HepG2 (cell line): ENCODE measurements at regions not wholly inside any gene's neighbourhood (a gene's known extent, or its start where the extent isn't known, plus 50 kb on each side); places are given as distances from the start of the nearest gene placed in this dataset.
A peak's percentile ranks its signal among the peaks of the same experiment; 100 is the strongest.

Experiments used
- BORCS8-MEF2B ChIP-seq: sonication (generic); formaldehyde crosslinking; IDR thresholded peaks from 2 replicates; pipeline ENCODE4 v1.8.0; 2022; ENCODE audit warnings: mild to moderate bottlenecking, missing genetic modification reagents
- ELF1 ChIP-seq: sonication (generic); formaldehyde crosslinking; IDR thresholded peaks from 2 replicates; pipeline ENCODE4 v1.4.0; 2020; ENCODE audit warnings: missing genetic modification reagents
- GATA4 ChIP-seq: sonication (generic); IDR thresholded peaks from 2 replicates; pipeline ENCODE4 v1.6.1; 2016; ENCODE audit warnings: antibody characterized with exemption, low read depth, borderline replicate concordance
- HDAC1 ChIP-seq: sonication (generic); formaldehyde crosslinking; IDR thresholded peaks from 2 replicates; pipeline ENCODE4 v1.5.1; 2020; ENCODE audit warnings: mild to moderate bottlenecking, missing genetic modification reagents
- HNRNPUL1 ChIP-seq: fragments of 200-400 bp; formaldehyde crosslinking; IDR thresholded peaks from 2 replicates; pipeline ENCODE4 v1.6.1; 2017; ENCODE audit warnings: low read depth, mild to moderate bottlenecking, low read length, moderate library complexity
- KAT8 ChIP-seq: IDR thresholded peaks from 2 replicates; pipeline ENCODE4 v1.6.1; 2016; ENCODE audit warnings: missing genetic modification reagents, missing compliant biosample characterization
- KLF12 ChIP-seq: sonication (generic); formaldehyde crosslinking; IDR thresholded peaks from 2 replicates; pipeline ENCODE4 v1.4.0; 2020; ENCODE audit warnings: missing genetic modification reagents, borderline replicate concordance
- MXI1 ChIP-seq: IDR thresholded peaks from 3 replicates; pipeline ENCODE4 v1.6.1; 2012; ENCODE audit warnings: low read depth, low read length, inconsistent platforms, borderline replicate concordance
- NFIB ChIP-seq: sonication (generic); formaldehyde crosslinking; IDR thresholded peaks from 2 replicates; pipeline ENCODE4 v1.9.0; 2021; ENCODE audit warnings: missing genetic modification reagents, mild to moderate bottlenecking, borderline replicate concordance
- NFKBIZ ChIP-seq: IDR thresholded peaks from 2 replicates; pipeline ENCODE4 v1.6.1; 2018; ENCODE audit warnings: missing genetic modification reagents, missing compliant biosample characterization
- SKI ChIP-seq: fragments of 450-650 bp; IDR thresholded peaks from one replicate; pipeline ENCODE4 v1.6.1; 2018; ENCODE audit warnings: mild to moderate bottlenecking; ENCODE audit not compliant: partially characterized antibody
- SP4 ChIP-seq: sonication (generic); formaldehyde crosslinking; IDR thresholded peaks from 2 replicates; pipeline ENCODE4 v1.8.1; 2023; ENCODE audit warnings: mild to moderate bottlenecking, missing genetic modification reagents
- THYN1 ChIP-seq: sonication (generic); formaldehyde crosslinking; IDR thresholded peaks from 2 replicates; pipeline ENCODE4 v1.8.1; 2023; ENCODE audit warnings: low read depth, mild to moderate bottlenecking, moderate library complexity, missing genetic modification reagents, borderline replicate concordance
- WIZ ChIP-seq: sonication (generic); formaldehyde crosslinking; IDR thresholded peaks from 2 replicates; pipeline ENCODE4 v1.5.1; 2020; ENCODE audit warnings: mild to moderate bottlenecking, missing genetic modification reagents
- ZMAT5 ChIP-seq: sonication (generic); formaldehyde crosslinking; IDR thresholded peaks from 2 replicates; pipeline ENCODE4 v1.5.0; 2020; ENCODE audit warnings: mild to moderate bottlenecking, low read depth, missing genetic modification reagents, borderline replicate concordance
- ZMYM3 ChIP-seq: sonication (generic); formaldehyde crosslinking; IDR thresholded peaks from 2 replicates; pipeline ENCODE4 v1.5.1; 2020; ENCODE audit warnings: mild to moderate bottlenecking, missing genetic modification reagents
- ZNF20 ChIP-seq: sonication (generic); formaldehyde crosslinking; IDR thresholded peaks from 2 replicates; pipeline ENCODE4 v1.4.0; 2020; ENCODE audit warnings: mild to moderate bottlenecking, moderate library complexity, missing genetic modification reagents
- ZNF337 ChIP-seq: sonication (generic); formaldehyde crosslinking; IDR thresholded peaks from 2 replicates; pipeline ENCODE4 v1.5.1; 2020; ENCODE audit warnings: missing genetic modification reagents, low read depth, mild to moderate bottlenecking, borderline replicate concordance
- ZNF44 ChIP-seq: sonication (generic); formaldehyde crosslinking; IDR thresholded peaks from 2 replicates; pipeline ENCODE4 v1.5.1; 2020; ENCODE audit warnings: mild to moderate bottlenecking, missing genetic modification reagents
- ZNF547 ChIP-seq: sonication (generic); formaldehyde crosslinking; IDR thresholded peaks from 2 replicates; pipeline ENCODE4 v1.5.1; 2020; ENCODE audit warnings: mild to moderate bottlenecking, missing genetic modification reagents
- ZNF644 ChIP-seq: IDR thresholded peaks from 2 replicates; pipeline ENCODE4 v1.6.1; 2016; ENCODE audit warnings: low read depth
- ZNF709 ChIP-seq: sonication (generic); formaldehyde crosslinking; IDR thresholded peaks from 2 replicates; pipeline ENCODE4 v1.5.0; 2020; ENCODE audit warnings: mild to moderate bottlenecking, missing genetic modification reagents
- ZNF770 ChIP-seq: sonication (generic); formaldehyde crosslinking; IDR thresholded peaks from 2 replicates; pipeline ENCODE4 v1.5.0; 2020; ENCODE audit warnings: mild to moderate bottlenecking, missing genetic modification reagents
- ZNF790 ChIP-seq: sonication (generic); formaldehyde crosslinking; IDR thresholded peaks from 2 replicates; pipeline ENCODE4 v1.8.0; 2022; ENCODE audit warnings: missing genetic modification reagents, mild to moderate bottlenecking, borderline replicate concordance
- ZSCAN31 ChIP-seq: sonication (generic); formaldehyde crosslinking; IDR thresholded peaks from 2 replicates; pipeline ENCODE4 v1.5.0; 2020; ENCODE audit warnings: low read depth, mild to moderate bottlenecking, missing genetic modification reagents
- TF ChIP-seq, protein P1 (sequence below): IDR thresholded peaks from 2 replicates; pipeline ENCODE4 v1.6.1; 2016
- TF ChIP-seq, protein P2 (sequence below): sonication (generic); formaldehyde crosslinking; IDR thresholded peaks from 2 replicates; pipeline ENCODE4 v1.4.0; 2020; ENCODE audit warnings: missing genetic modification reagents

GRCh38 chr2:234694244-234695013 lies 197.5 kb upstream of the ARL4C start (continued):
- no peak for TF ChIP-seq THYN1 (CRISPR knock-in tag)
- TF ChIP-seq SKI: peak; percentile 77
- TF ChIP-seq BORCS8-MEF2B: no peak
- TF ChIP-seq GATA4: peak; percentile 81
- TF ChIP-seq ZNF337 (CRISPR knock-in tag): no peak
- TF ChIP-seq ZMAT5: no peak
- no peak for TF ChIP-seq NFIB (CRISPR knock-in tag)
- 0 out of 2 replicates have a peak, but pooled peaks have one; percentile 20 for TF ChIP-seq ZNF709 (CRISPR knock-in tag)
- no peak for TF ChIP-seq ZNF20 (CRISPR knock-in tag)
- TF ChIP-seq, protein P1, sequence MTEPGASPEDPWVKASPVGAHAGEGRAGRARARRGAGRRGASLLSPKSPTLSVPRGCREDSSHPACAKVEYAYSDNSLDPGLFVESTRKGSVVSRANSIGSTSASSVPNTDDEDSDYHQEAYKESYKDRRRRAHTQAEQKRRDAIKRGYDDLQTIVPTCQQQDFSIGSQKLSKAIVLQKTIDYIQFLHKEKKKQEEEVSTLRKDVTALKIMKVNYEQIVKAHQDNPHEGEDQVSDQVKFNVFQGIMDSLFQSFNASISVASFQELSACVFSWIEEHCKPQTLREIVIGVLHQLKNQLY (CRISPR knock-in tag): peak; percentile 76; the same call in 1 of the 2 replicates
- no peak for TF ChIP-seq KLF12 (CRISPR knock-in tag)
- TF ChIP-seq ZNF770 (CRISPR knock-in tag): no peak
- TF ChIP-seq ZNF790: no peak
- peak; percentile 84 for TF ChIP-seq KAT8
- no peak for TF ChIP-seq ZSCAN31 (CRISPR knock-in tag)
- no peak for TF ChIP-seq WIZ (CRISPR knock-in tag)
- TF ChIP-seq ZNF44 (CRISPR knock-in tag): no peak
- peak; percentile 97 for TF ChIP-seq NFKBIZ (CRISPR knock-in tag)
- TF ChIP-seq MXI1: no peak
- TF ChIP-seq ZMYM3 (CRISPR knock-in tag): peak; percentile 36; the same call in 1 of the 2 replicates
- TF ChIP-seq ZNF644 (CRISPR knock-in tag): peak; percentile 91
- TF ChIP-seq SP4 (CRISPR knock-in tag): 0 out of 2 replicates have a peak, but pooled peaks have one; percentile 27
- TF ChIP-seq, protein P2, sequence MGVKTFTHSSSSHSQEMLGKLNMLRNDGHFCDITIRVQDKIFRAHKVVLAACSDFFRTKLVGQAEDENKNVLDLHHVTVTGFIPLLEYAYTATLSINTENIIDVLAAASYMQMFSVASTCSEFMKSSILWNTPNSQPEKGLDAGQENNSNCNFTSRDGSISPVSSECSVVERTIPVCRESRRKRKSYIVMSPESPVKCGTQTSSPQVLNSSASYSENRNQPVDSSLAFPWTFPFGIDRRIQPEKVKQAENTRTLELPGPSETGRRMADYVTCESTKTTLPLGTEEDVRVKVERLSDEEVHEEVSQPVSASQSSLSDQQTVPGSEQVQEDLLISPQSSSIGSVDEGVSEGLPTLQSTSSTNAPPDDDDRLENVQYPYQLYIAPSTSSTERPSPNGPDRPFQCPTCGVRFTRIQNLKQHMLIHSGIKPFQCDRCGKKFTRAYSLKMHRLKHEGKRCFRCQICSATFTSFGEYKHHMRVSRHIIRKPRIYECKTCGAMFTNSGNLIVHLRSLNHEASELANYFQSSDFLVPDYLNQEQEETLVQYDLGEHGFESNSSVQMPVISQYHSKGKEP (CRISPR knock-in tag): peak; percentile 79; the same call in 1 of the 2 replicates
- peak; percentile 66 for TF ChIP-seq HDAC1 (CRISPR knock-in tag)
- no peak for TF ChIP-seq HNRNPUL1
- TF ChIP-seq ZNF547 (CRISPR knock-in tag): no peak
- TF ChIP-seq ELF1 (CRISPR knock-in tag): peak; percentile 85
